ENCODE measurements at regions not wholly inside any gene's neighbourhood (a gene's known extent, or its start where the extent isn't known, plus 50 kb on each side); places are given as distances from the start of the nearest gene placed in this dataset.

- TF ChIP-seq STAT5A (IDR thresholded peaks at IDR 0.05; ENCODE audit: borderline replicate concordance, low read length) = peak; percentile 22; the same call in 1 of the 2 replicates
- 0 out of 2 replicates have a peak, but pooled peaks have one; percentile 16 for TF ChIP-seq PML (IDR thresholded peaks at IDR 0.05; ENCODE audit: low read length)
- TF ChIP-seq RFX5 (IDR thresholded peaks at IDR 0.05; ENCODE audit: low read depth, low read length) = peak; percentile 35; the same call in 1 of the 2 replicates
- peak; percentile 70 for TF ChIP-seq ARID1B (IDR thresholded peaks at IDR 0.05)
- no peak for TF ChIP-seq NELFE (IDR thresholded peaks at IDR 0.05; ENCODE audit: insufficient read depth, insufficient read length)
- 0 out of 2 replicates have a peak, but pooled peaks have one; percentile 13 for TF ChIP-seq TCF3 (CRISPR knock-in tag; IDR thresholded peaks at IDR 0.05)
- no peak for TF ChIP-seq ZFP30 (CRISPR knock-in tag; IDR thresholded peaks at IDR 0.05; ENCODE audit: borderline replicate concordance)
- TF ChIP-seq MEIS2 (IDR thresholded peaks at IDR 0.05; ENCODE audit: partially characterized antibody) = peak; percentile 82
- no peak for TF ChIP-seq SIN3A (IDR thresholded peaks at IDR 0.05; ENCODE audit: borderline replicate concordance in 2 of 2, control insufficient read depth in 1 of 2, low read depth in 2 of 2, low read length in 2 of 2)
- TF ChIP-seq DPF2 (IDR thresholded peaks at IDR 0.05) = peak; percentile 78
- peak; percentile 15; the same call in 1 of the 2 replicates for TF ChIP-seq ARID3A (IDR thresholded peaks at IDR 0.05; ENCODE audit: borderline replicate concordance, low read depth, low read length)
- TF ChIP-seq PCBP2 (IDR thresholded peaks at IDR 0.05; ENCODE audit: low read depth, low read length, poor library complexity, severe bottlenecking) = no peak
- TF ChIP-seq ZNF232 (CRISPR knock-in tag; IDR thresholded peaks at IDR 0.05) = no peak
- TF ChIP-seq CBFA2T3 (IDR thresholded peaks at IDR 0.05) = peak; percentile 57; the same call in 1 of the 2 replicates
- TF ChIP-seq SMARCA4 (IDR thresholded peaks at IDR 0.05) = peak; percentile 61; the same call in 1 of the 2 replicates
- TF ChIP-seq CBFA2T2 (conservative IDR thresholded peaks at IDR 0.05) = peak; percentile 34
- TF ChIP-seq TAL1 (IDR thresholded peaks at IDR 0.05) = peak; percentile 52
- no peak for TF ChIP-seq SREBF1 (IDR thresholded peaks at IDR 0.05; ENCODE audit: borderline replicate concordance, low read depth, low read length)
- no peak for TF ChIP-seq ZBTB34 (CRISPR knock-in tag; IDR thresholded peaks at IDR 0.05)
- no peak for TF ChIP-seq ILF3 (IDR thresholded peaks at IDR 0.05; ENCODE audit: borderline replicate concordance)
- no peak for TF ChIP-seq VEZF1 (CRISPR knock-in tag; IDR thresholded peaks at IDR 0.05)
These were observed 350.2 kb upstream of the GRM7 start (continued) for GRCh38 chr3:6510713-6511112.
